ENCODE measurements at regions not wholly inside any gene's neighbourhood (a gene's known extent, or its start where the extent isn't known, plus 50 kb on each side); places are given as distances from the start of the nearest gene placed in this dataset.

- in situ Hi-C loops (cut with HindIII; ENCODE audit: extremely low pct_ligation_motif_present, low pct_unique_long_range_greater_than_20kb) (no loop called here), intact Hi-C loops (cut with micrococcal nuclease; ENCODE audit: unreplicated experiment) (no loop called here)
- Histone ChIP-seq H3K9ac (ENCODE audit: insufficient read depth, low read depth, low read length) (no peak overlapping the region), H3K4me3 (replicated peaks in 1 of 3; ENCODE audit: insufficient read depth in 1 of 3, low read depth in 2 of 3, low read length in 3 of 3) (no peak overlapping the region), H3K4me1 (ENCODE audit: insufficient read depth, low read length) (no peaks in the 10 kb centered on the region), H2AFZ (ENCODE audit: low read length) (no peak overlapping the region), H3K4me2 (ENCODE audit: low read depth, low read length) (no peak overlapping the region), H3K27me3 (ENCODE audit: control insufficient read depth in 1 of 2, insufficient read depth in 2 of 2, low read length in 2 of 2) (no peaks in the 10 kb centered on the region), H4K20me1 (ENCODE audit: insufficient read depth, low read length) (no peaks in the 10 kb centered on the region), H3K27ac (ENCODE audit: extremely low read length, insufficient read depth, low read length) (no peak overlapping the region), H3K36me3 (replicated peaks in 1 of 2; ENCODE audit: control insufficient read depth in 1 of 2, insufficient read depth in 2 of 2, low read length in 2 of 2) (no peaks in the 10 kb centered on the region), H3K9me3 (ENCODE audit: low read length) (peaks cover 71% of the 10 kb centered on the region), H3K79me2 (ENCODE audit: insufficient read depth, low read length) (no peaks in the 10 kb centered on the region)
- FAIRE-seq (no peak), DNase-seq (ENCODE audit: low spot score) (no peak), ATAC-seq (no peak)
- TF ChIP-seq, protein P1, sequence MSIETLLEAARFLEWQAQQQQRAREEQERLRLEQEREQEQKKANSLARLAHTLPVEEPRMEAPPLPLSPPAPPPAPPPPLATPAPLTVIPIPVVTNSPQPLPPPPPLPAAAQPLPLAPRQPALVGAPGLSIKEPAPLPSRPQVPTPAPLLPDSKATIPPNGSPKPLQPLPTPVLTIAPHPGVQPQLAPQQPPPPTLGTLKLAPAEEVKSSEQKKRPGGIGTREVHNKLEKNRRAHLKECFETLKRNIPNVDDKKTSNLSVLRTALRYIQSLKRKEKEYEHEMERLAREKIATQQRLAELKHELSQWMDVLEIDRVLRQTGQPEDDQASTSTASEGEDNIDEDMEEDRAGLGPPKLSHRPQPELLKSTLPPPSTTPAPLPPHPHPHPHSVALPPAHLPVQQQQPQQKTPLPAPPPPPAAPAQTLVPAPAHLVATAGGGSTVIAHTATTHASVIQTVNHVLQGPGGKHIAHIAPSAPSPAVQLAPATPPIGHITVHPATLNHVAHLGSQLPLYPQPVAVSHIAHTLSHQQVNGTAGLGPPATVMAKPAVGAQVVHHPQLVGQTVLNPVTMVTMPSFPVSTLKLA (IDR thresholded peaks at IDR 0.05), result no peak
- TF ChIP-seq ZNF224 (CRISPR knock-in tag; IDR thresholded peaks at IDR 0.05) (no peak), ZNF513 (CRISPR knock-in tag; conservative IDR thresholded peaks at IDR 0.05) (no peak), CREB1 (IDR thresholded peaks at IDR 0.05) (no peak), CREB1 (CRISPR knock-in tag; IDR thresholded peaks at IDR 0.05) (no peak), ATF5 (CRISPR knock-in tag; IDR thresholded peaks at IDR 0.05; ENCODE audit: low read depth) (no peak), ZNF549 (CRISPR knock-in tag; IDR thresholded peaks at IDR 0.05) (no peak), ZBTB1 (CRISPR knock-in tag; IDR thresholded peaks at IDR 0.05; ENCODE audit: borderline replicate concordance) (no peak), GABPA (IDR thresholded peaks at IDR 0.05; ENCODE audit: low read depth, low read length) (no peak), GABPA (CRISPR knock-in tag; IDR thresholded peaks at IDR 0.05; ENCODE audit: low read depth) (no peak), NAIF1 (CRISPR knock-in tag; IDR thresholded peaks at IDR 0.05; ENCODE audit: borderline replicate concordance) (no peak), ZNF607 (CRISPR knock-in tag; IDR thresholded peaks at IDR 0.05; ENCODE audit: borderline replicate concordance) (no peak), ZNF260 (CRISPR knock-in tag; IDR thresholded peaks at IDR 0.05; ENCODE audit: borderline replicate concordance, low read depth) (no peak), AKAP8 (CRISPR knock-in tag; IDR thresholded peaks at IDR 0.05) (no peak), ZKSCAN1 (IDR thresholded peaks at IDR 0.05; ENCODE audit: low read length) (no peak), ZBTB42 (CRISPR knock-in tag; IDR thresholded peaks at IDR 0.05) (no peak)
- BruUV-seq (replicated peaks), result no TSS peak
- ChIA-PET POLR2A (no interaction called here), CTCF (ENCODE audit: low intra/inter-chr PET ratio, low total read pairs) (no interaction called here)
- WGBS (ENCODE audit: low lambda C conversion rate), result 6% methylated on average over 7 of the region's 11 CpGs
Measured at GRCh38 chr1:238492271-238492670, 601.5 kb upstream of the ZP4 start.
